IPS-20b (cell line): ENCODE measurements at regions not wholly inside any gene's neighbourhood (a gene's known extent, or its start where the extent isn't known, plus 50 kb on each side); places are given as distances from the start of the nearest gene placed in this dataset.
"Not testable (repeated sequence)": the region's sequence is repeated elsewhere in the genome, so short reads cannot be mapped to it uniquely, and the experiment has no call there.

Source experiments
- H3K27ac ChIP-seq: one replicate; pipeline ENCODE4 v1.5.1; 2013; ENCODE audit warnings: low read length
- H3K27me3 ChIP-seq: 2 replicates; pipeline ENCODE4 v1.6.1; 2013; ENCODE audit warnings: mild to moderate bottlenecking, low read length, inconsistent platforms; ENCODE audit not compliant: insufficient read depth
- H3K36me3 ChIP-seq: 2 replicates; pipeline ENCODE4 v1.6.1; 2013; ENCODE audit warnings: low read depth, mild to moderate bottlenecking, inconsistent platforms, low read length, moderate library complexity; ENCODE audit not compliant: insufficient read depth
- H3K4me1 ChIP-seq: 2 replicates; pipeline ENCODE4 v1.6.1; 2013; ENCODE audit warnings: mild to moderate bottlenecking, control low read depth, inconsistent platforms, low read length, moderate library complexity; ENCODE audit not compliant: insufficient read depth
- H3K4me3 ChIP-seq: 2 replicates; pipeline ENCODE4 v1.5.1; 2013; ENCODE audit warnings: mild to moderate bottlenecking, low read length, inconsistent platforms
- H3K9ac ChIP-seq: 2 replicates; pipeline ENCODE4 v1.6.1; 2013; ENCODE audit warnings: low read depth, mild to moderate bottlenecking, inconsistent platforms, low read length, moderate library complexity
- H3K9me3 ChIP-seq: 2 replicates; pipeline ENCODE4 v1.6.1; 2013; ENCODE audit warnings: mild to moderate bottlenecking, low read depth, low read length, inconsistent platforms; ENCODE audit not compliant: insufficient read depth

GRCh38 chr10:2340831-2341647 is 603.7 kb upstream of the ADARB2 start:
- Histone ChIP-seq H3K9ac (no peak overlapping the region), H3K36me3 (no peaks in the 10 kb centered on the region), H3K9me3 (no peaks in the 10 kb centered on the region), H3K27me3 (no peaks in the 10 kb centered on the region), H3K27ac (no peak overlapping the region), H3K4me3 (no peak overlapping the region), H3K4me1 (no peaks in the 10 kb centered on the region)

GRCh38 chr10:2335626-2336025 is 598.3 kb upstream of the ADARB2 start:
- Histone ChIP-seq H3K27me3 (no peaks in the 10 kb centered on the region), H3K9me3 (no peaks in the 10 kb centered on the region), H3K27ac (no peak overlapping the region), H3K4me1 (no peaks in the 10 kb centered on the region), H3K9ac (no peak overlapping the region), H3K4me3 (no peak overlapping the region), H3K36me3 (no peaks in the 10 kb centered on the region)

GRCh38 chr10:2334575-2334974 is 597.2 kb upstream of the ADARB2 start:
- no peak overlapping the region for H3K27ac ChIP-seq
- no peak overlapping the region for H3K9ac ChIP-seq
- H3K4me1 ChIP-seq, result no peaks in the 10 kb centered on the region
- no peaks in the 10 kb centered on the region for H3K27me3 ChIP-seq
- no peaks in the 10 kb centered on the region for H3K36me3 ChIP-seq
- H3K4me3 ChIP-seq, result no peak overlapping the region
- no peaks in the 10 kb centered on the region for H3K9me3 ChIP-seq

- no peaks in the 10 kb centered on the region for H3K27me3 ChIP-seq
- H3K9me3 ChIP-seq, result no peaks in the 10 kb centered on the region
- H3K9ac ChIP-seq, result no peak overlapping the region
- H3K4me3 ChIP-seq, result no peak overlapping the region
- peaks cover 8% of the 10 kb centered on the region; the same call in 1 of the 2 replicates for H3K4me1 ChIP-seq
- no peak overlapping the region for H3K27ac ChIP-seq
- H3K36me3 ChIP-seq, result no peaks in the 10 kb centered on the region
Measured at GRCh38 chr10:2329082-2329481, 591.8 kb upstream of the ADARB2 start.

- H3K27me3 ChIP-seq, result no peaks in the 10 kb centered on the region
- H3K9ac ChIP-seq, result no peak overlapping the region
- peaks cover 8% of the 10 kb centered on the region; the same call in 1 of the 2 replicates for H3K4me1 ChIP-seq
- no peaks in the 10 kb centered on the region for H3K36me3 ChIP-seq
- H3K9me3 ChIP-seq, result no peaks in the 10 kb centered on the region
- no peak overlapping the region for H3K27ac ChIP-seq
- H3K4me3 ChIP-seq, result no peak overlapping the region
Measured at GRCh38 chr10:2326411-2326810, 589.1 kb upstream of the ADARB2 start.

GRCh38 chr10:2315045-2315485 is 577.7 kb upstream of the ADARB2 start:
- H3K27me3 ChIP-seq, H3K36me3 ChIP-seq, H3K4me1 ChIP-seq, H3K9me3 ChIP-seq, H3K27ac ChIP-seq, H3K4me3 ChIP-seq, H3K9ac ChIP-seq: not testable (repeated sequence)

GRCh38 chr10:2306081-2306480 is 568.8 kb upstream of the ADARB2 start:
- Histone ChIP-seq H3K4me1 (no peaks in the 10 kb centered on the region), H3K9me3 (no peaks in the 10 kb centered on the region), H3K4me3 (no peak overlapping the region), H3K27ac (no peak overlapping the region), H3K27me3 (no peaks in the 10 kb centered on the region), H3K9ac (no peak overlapping the region), H3K36me3 (no peaks in the 10 kb centered on the region)

- Histone ChIP-seq H3K4me1 (no peaks in the 10 kb centered on the region), H3K27me3 (no peaks in the 10 kb centered on the region), H3K9ac (no peak overlapping the region), H3K36me3 (no peaks in the 10 kb centered on the region), H3K9me3 (no peaks in the 10 kb centered on the region), H3K27ac (no peak overlapping the region), H3K4me3 (no peak overlapping the region)
Measured at GRCh38 chr10:2303169-2303568, 565.8 kb upstream of the ADARB2 start.

GRCh38 chr10:2301227-2301626 is 563.9 kb upstream of the ADARB2 start:
- Histone ChIP-seq H3K27ac (no peak overlapping the region), H3K36me3 (no peaks in the 10 kb centered on the region), H3K9ac (no peak overlapping the region), H3K9me3 (no peaks in the 10 kb centered on the region), H3K4me1 (no peaks in the 10 kb centered on the region; the same call in 1 of the 2 replicates), H3K27me3 (no peaks in the 10 kb centered on the region), H3K4me3 (no peak overlapping the region)

GRCh38 chr10:2300231-2300630 is 562.9 kb upstream of the ADARB2 start:
- no peak overlapping the region for H3K9ac ChIP-seq
- H3K4me3 ChIP-seq, result no peak overlapping the region
- H3K27me3 ChIP-seq, result no peaks in the 10 kb centered on the region
- no peaks in the 10 kb centered on the region for H3K36me3 ChIP-seq
- H3K9me3 ChIP-seq, result no peaks in the 10 kb centered on the region
- no peaks in the 10 kb centered on the region; the same call in 1 of the 2 replicates for H3K4me1 ChIP-seq
- no peak overlapping the region for H3K27ac ChIP-seq

GRCh38 chr10:2296179-2296891 is 559.0 kb upstream of the ADARB2 start:
- Histone ChIP-seq H3K9ac (no peak overlapping the region), H3K4me1 (no peaks in the 10 kb centered on the region; the same call in 1 of the 2 replicates), H3K36me3 (no peaks in the 10 kb centered on the region), H3K27me3 (no peaks in the 10 kb centered on the region), H3K4me3 (no peak overlapping the region), H3K27ac (no peak overlapping the region), H3K9me3 (no peaks in the 10 kb centered on the region)

- no peak overlapping the region for H3K4me3 ChIP-seq
Measured at GRCh38 chr10:2294739-2295138, 557.4 kb upstream of the ADARB2 start.

More at GRCh38 chr10:2294739-2295138, 557.4 kb upstream of the ADARB2 start:
- no peak overlapping the region for H3K27ac ChIP-seq
- no peaks in the 10 kb centered on the region; the same call in 1 of the 2 replicates for H3K4me1 ChIP-seq
- H3K9ac ChIP-seq, result no peak overlapping the region
- no peaks in the 10 kb centered on the region for H3K36me3 ChIP-seq
- no peaks in the 10 kb centered on the region for H3K27me3 ChIP-seq
- no peaks in the 10 kb centered on the region for H3K9me3 ChIP-seq
